ENCODE measurements at regions not wholly inside any gene's neighbourhood (a gene's known extent, or its start where the extent isn't known, plus 50 kb on each side); places are given as distances from the start of the nearest gene placed in this dataset.
"Not testable (repeated sequence)": the region's sequence is repeated elsewhere in the genome, so short reads cannot be mapped to it uniquely, and the experiment has no call there.

- TF ChIP-seq, protein P1, sequence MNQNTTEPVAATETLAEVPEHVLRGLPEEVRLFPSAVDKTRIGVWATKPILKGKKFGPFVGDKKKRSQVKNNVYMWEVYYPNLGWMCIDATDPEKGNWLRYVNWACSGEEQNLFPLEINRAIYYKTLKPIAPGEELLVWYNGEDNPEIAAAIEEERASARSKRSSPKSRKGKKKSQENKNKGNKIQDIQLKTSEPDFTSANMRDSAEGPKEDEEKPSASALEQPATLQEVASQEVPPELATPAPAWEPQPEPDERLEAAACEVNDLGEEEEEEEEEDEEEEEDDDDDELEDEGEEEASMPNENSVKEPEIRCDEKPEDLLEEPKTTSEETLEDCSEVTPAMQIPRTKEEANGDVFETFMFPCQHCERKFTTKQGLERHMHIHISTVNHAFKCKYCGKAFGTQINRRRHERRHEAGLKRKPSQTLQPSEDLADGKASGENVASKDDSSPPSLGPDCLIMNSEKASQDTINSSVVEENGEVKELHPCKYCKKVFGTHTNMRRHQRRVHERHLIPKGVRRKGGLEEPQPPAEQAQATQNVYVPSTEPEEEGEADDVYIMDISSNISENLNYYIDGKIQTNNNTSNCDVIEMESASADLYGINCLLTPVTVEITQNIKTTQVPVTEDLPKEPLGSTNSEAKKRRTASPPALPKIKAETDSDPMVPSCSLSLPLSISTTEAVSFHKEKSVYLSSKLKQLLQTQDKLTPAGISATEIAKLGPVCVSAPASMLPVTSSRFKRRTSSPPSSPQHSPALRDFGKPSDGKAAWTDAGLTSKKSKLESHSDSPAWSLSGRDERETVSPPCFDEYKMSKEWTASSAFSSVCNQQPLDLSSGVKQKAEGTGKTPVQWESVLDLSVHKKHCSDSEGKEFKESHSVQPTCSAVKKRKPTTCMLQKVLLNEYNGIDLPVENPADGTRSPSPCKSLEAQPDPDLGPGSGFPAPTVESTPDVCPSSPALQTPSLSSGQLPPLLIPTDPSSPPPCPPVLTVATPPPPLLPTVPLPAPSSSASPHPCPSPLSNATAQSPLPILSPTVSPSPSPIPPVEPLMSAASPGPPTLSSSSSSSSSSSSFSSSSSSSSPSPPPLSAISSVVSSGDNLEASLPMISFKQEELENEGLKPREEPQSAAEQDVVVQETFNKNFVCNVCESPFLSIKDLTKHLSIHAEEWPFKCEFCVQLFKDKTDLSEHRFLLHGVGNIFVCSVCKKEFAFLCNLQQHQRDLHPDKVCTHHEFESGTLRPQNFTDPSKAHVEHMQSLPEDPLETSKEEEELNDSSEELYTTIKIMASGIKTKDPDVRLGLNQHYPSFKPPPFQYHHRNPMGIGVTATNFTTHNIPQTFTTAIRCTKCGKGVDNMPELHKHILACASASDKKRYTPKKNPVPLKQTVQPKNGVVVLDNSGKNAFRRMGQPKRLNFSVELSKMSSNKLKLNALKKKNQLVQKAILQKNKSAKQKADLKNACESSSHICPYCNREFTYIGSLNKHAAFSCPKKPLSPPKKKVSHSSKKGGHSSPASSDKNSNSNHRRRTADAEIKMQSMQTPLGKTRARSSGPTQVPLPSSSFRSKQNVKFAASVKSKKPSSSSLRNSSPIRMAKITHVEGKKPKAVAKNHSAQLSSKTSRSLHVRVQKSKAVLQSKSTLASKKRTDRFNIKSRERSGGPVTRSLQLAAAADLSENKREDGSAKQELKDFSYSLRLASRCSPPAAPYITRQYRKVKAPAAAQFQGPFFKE (tag by site-specific recombination; IDR thresholded peaks at IDR 0.05; ENCODE audit: borderline replicate concordance): no peak
- no peak for TF ChIP-seq HOXC10 (CRISPR knock-in tag; IDR thresholded peaks at IDR 0.05)
- TF ChIP-seq, protein P2, sequence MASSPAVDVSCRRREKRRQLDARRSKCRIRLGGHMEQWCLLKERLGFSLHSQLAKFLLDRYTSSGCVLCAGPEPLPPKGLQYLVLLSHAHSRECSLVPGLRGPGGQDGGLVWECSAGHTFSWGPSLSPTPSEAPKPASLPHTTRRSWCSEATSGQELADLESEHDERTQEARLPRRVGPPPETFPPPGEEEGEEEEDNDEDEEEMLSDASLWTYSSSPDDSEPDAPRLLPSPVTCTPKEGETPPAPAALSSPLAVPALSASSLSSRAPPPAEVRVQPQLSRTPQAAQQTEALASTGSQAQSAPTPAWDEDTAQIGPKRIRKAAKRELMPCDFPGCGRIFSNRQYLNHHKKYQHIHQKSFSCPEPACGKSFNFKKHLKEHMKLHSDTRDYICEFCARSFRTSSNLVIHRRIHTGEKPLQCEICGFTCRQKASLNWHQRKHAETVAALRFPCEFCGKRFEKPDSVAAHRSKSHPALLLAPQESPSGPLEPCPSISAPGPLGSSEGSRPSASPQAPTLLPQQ (tag by site-specific recombination; IDR thresholded peaks at IDR 0.05): no peak
- TF ChIP-seq SCRT1 (tag by site-specific recombination; IDR thresholded peaks at IDR 0.05; ENCODE audit: borderline replicate concordance): 0 out of 2 replicates have a peak, but pooled peaks have one; percentile 21
Measured at GRCh38 chr5:143924311-143924978, 112.5 kb downstream of the HMHB1 start (continued).

DNA sequence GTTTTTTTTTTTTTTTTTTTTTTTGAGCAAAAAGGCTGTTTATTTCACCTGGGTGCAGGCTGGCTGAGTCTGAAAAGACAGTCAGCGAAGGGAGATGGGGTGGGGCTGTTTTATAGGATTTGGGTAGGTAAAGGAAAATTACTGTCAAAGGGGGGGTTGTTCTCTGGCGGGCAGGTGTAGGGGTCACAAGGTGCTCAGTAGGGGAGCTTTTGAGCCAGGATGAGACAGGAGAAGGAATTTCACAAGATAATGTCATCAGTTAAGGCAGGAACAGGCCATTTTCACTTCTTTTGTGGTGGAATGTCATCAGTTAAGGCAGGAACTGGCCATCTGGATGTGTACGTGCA, 113.0 kb downstream of the HMHB1 start:
- H3K27ac ChIP-seq (ENCODE audit: extremely low read depth, low read depth, low read length); CTCF ChIA-PET: not testable (repeated sequence)

GRCh38 chr5:143929486-143929885, 117.5 kb downstream of the HMHB1 start:
- no peak overlapping the region for H3K4me3 ChIP-seq (ENCODE audit: low read depth, low read length)
- no peak overlapping the region for H3K27ac ChIP-seq (ENCODE audit: extremely low read depth, low read depth, low read length)
- ChIA-PET POLR2A (no interaction called here), CTCF (no interaction called here)
- TF ChIP-seq, protein P2 (tag by site-specific recombination; IDR thresholded peaks at IDR 0.05): no peak
- TF ChIP-seq OVOL3 (tag by site-specific recombination; IDR thresholded peaks at IDR 0.05) (no peak), PATZ1 (tag by site-specific recombination; IDR thresholded peaks at IDR 0.05) (no peak)
- 0 out of 2 replicates have a peak, but pooled peaks cover 1% of the 10 kb centered on the region for H3K4me1 ChIP-seq (ENCODE audit: control insufficient read depth, insufficient read depth, low read length)
- H3K36me3 ChIP-seq (ENCODE audit: control insufficient read depth in 2 of 2, insufficient read depth in 1 of 2, low read length in 2 of 2): no peaks in the 10 kb centered on the region
- H3K9me3 ChIP-seq (ENCODE audit: control insufficient read depth, insufficient read depth, low read depth, low read length): no peaks in the 10 kb centered on the region

More for the DNA sequence above, 113.0 kb downstream of the HMHB1 start:
- 0 out of 2 replicates have a peak, but pooled peaks have one; percentile 3 for TF ChIP-seq SCRT2 (tag by site-specific recombination; IDR thresholded peaks at IDR 0.05)
- H3K9me3 ChIP-seq (ENCODE audit: control insufficient read depth, insufficient read depth, low read depth, low read length); POLR2A ChIA-PET; H3K4me1 ChIP-seq (ENCODE audit: control insufficient read depth, insufficient read depth, low read length); H3K4me3 ChIP-seq (ENCODE audit: low read depth, low read length); H3K36me3 ChIP-seq (ENCODE audit: control insufficient read depth in 2 of 2, insufficient read depth in 1 of 2, low read length in 2 of 2): not testable (repeated sequence)
